HG03103 (cell line): ENCODE measurements at regions not wholly inside any gene's neighbourhood (a gene's known extent, or its start where the extent isn't known, plus 50 kb on each side); places are given as distances from the start of the nearest gene placed in this dataset.
"Not testable (repeated sequence)": the region's sequence is repeated elsewhere in the genome, so short reads cannot be mapped to it uniquely, and the experiment has no call there.

ENCODE experiments used
- ATAC-seq: cut with Tn5 transposase; IDR thresholded peaks from one replicate; pipeline ENCODE4 v1.9.1; 2021; ENCODE audit warnings: low read depth; ENCODE audit not compliant: unreplicated experiment

GRCh38 chr5:110269478-110270142 is 456.9 kb downstream of the TMEM232 start:
- ATAC-seq, result no peak

DNA sequence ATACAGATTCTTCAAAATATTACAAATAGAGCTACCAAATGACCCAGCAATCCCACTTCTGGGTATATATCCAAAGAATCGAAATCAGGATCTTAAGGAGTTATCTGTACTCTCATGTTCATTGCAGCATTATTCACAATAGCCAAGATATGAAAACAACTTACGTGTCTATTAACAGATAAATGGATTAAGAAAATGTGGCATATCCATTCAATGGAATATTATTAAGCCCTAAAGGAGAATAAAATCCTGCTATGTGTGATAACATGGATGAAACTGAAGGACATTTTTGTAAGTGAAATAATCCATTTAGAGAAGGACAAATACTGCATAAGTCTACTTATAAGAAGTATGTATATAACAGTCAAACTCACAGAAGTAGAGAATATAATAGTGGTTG is 450.6 kb downstream of the TMEM232 start:
- no peak for ATAC-seq

- ATAC-seq, result not testable (repeated sequence)
Observed at GRCh38 chr5:110278449-110278848, 448.0 kb downstream of the TMEM232 start.

DNA sequence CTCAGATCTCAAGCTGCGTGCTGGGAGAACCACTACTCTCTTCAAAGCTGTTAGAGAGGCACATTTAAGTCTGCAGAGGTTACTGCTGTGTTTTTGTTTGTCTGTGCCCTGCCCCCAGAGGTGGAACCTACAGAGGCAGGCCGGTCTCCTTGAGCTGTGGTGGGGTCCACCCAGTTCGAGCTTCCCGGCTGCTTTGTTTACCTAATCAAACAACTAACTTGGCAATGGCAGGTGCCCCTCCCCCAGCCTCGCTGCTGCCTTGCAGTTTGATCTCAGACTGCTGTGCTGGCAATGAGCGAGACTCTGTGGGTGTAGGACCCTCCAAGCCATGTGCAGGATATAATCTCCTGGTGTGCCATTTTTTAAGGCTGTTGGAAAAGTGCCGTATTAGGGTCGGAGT is 442.4 kb downstream of the TMEM232 start:
- ATAC-seq, result not testable (repeated sequence)

DNA sequence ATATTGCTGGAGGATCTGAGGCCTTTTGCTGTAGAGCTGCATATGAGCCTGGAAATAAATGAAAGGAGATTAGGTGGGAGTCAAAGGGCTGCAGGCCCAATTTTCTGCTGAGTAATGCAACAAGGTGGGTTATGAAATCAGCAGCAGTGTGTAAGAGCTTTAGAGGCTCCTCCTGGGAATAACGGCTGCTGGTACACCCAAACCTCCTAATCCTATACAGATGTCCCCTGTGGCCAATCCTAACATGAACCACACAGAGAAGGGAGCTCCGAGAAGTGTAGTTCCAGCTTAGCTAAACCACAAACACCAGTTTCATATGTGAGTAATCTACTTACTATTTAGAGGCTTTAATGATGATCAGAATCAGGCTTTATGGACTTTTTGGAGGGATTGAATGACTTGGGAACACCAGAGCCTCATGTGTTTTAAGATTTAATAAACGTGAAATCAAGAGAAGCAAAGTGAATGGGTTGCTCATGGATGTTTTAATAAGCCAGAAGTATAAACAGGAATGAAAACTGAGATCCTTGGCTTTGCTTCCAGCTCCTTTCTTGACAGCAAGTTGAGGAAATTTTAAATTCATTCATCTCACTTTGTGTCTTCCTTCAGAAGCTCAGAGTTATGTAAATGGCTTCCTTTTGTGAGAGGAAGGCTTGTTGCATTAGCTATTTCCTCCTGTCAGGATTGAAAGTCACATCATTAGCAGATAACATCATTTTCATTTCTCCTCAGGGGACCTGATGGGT is 437.5 kb downstream of the TMEM232 start:
- no peak for ATAC-seq

DNA sequence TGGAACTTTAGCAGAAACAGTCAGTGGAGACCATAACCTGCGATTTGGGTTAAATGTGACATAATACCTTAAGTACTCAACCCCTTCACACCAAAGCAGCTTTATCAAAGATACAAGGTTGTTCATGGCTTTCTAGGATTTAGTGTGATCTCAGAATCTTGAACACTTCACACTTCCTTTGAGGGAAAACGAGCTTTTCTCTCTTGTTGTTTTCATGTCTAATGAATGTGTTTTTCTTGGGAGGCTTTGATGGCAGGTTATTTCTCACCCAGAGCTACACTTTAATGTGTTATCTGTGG is 437.0 kb downstream of the TMEM232 start:
- no peak for ATAC-seq

DNA sequence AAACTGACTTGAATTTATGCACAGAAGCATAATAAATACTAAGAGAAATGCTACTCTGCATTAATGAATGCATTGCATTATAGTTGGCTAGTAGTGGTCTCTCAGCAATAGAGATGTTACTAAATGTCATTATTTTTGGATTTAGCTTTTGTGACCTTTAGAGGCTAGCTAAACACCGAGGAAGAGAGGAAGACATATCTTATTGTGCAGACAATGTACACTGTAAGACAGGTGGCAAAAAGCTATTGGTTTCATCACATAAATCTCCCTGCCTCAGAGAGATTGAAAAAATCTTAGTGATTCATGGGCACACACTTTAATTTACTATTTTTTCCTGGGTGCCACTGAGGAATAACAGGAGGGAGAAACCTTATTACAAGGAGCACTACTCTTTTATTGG is 435.9 kb downstream of the TMEM232 start:
- ATAC-seq, result no peak

DNA sequence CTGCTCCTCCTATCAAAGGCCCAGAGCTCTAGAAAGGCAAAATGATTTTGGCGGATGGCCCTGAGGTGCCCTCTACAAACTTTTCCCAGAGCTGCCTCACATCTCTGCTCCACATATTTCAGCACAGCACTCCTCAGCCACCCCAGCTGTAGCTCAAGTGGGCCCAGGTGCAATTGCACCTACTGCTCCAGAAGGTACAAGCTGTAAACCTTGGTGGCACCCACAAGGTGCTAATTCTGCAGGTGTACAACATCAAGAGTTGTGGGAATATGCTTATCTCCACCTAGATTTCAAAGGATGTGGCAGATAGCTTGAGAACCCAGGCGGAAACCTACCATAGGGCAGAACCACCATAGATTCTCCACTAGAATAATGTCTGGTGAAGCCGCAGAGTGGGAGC is 432.2 kb downstream of the TMEM232 start:
- no peak for ATAC-seq

DNA sequence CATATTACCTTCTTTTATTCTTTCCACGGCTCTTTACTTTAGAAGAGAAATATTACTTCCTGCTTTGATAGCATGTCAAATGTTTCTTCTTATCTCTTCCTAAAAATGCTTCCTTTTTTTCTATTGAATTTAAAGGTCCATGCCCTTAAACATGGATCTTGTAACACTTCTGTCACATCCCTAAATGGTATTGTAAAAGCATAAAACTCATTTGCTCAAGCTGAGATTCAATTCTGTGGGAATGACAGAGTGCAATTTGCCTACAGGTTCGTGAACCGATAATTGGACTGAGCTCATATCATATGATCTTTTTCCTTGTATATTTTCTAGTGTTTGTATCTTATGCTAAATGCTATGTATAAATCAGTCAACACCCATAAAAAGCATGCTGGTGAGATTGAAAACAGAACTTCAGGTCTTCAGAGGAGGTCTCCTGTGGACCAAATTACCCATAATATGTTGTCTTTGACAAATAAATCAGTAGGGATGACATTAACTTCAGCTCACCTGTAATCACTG is 429.3 kb downstream of the TMEM232 start:
- no peak for ATAC-seq

DNA sequence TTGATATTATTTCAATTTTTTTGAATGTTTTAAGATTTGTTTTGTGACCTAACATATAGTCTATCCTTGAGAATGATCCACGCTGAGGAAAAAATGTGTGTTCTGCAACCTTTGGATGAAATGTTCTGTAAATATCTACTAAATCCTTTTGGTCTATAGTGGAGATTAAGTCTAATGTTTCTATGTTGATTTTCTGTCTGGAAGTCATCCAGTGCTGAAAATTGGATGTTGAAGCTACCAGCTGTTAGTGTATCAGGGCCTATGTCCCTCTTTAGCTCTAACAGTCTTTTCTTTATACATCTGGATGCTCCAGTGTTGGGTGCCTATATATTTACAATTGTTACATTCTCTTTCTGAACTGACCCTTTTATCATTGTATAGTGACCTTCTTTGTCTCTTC is 422.3 kb downstream of the TMEM232 start:
- ATAC-seq, result no peak

GRCh38 chr5:110306650-110307049 is 419.8 kb downstream of the TMEM232 start:
- ATAC-seq, result no peak

DNA sequence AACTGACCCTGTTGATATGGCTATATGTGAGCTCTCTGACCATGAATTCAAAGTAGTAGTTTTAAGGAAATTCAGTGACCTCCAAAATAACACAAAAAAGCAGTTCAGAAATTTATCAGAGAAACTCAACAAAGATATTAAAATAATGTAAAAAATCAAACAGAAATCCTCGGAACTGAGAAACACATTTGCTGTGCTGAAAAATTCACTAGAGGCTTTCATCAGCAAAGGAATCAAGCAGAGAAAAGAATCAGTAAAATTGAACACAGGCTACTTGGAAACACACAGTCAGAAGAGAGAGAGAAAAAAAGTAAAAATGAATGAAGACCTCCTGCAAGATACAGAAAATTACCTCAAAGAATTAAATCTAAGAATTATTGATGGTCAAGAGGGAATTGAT is 417.2 kb downstream of the TMEM232 start:
- no peak for ATAC-seq

- ATAC-seq, result not testable (repeated sequence)
Observed at GRCh38 chr5:110316566-110316965, 409.9 kb downstream of the TMEM232 start.

GRCh38 chr5:110321117-110321516 is 405.4 kb downstream of the TMEM232 start:
- ATAC-seq, result peak; percentile 56

DNA sequence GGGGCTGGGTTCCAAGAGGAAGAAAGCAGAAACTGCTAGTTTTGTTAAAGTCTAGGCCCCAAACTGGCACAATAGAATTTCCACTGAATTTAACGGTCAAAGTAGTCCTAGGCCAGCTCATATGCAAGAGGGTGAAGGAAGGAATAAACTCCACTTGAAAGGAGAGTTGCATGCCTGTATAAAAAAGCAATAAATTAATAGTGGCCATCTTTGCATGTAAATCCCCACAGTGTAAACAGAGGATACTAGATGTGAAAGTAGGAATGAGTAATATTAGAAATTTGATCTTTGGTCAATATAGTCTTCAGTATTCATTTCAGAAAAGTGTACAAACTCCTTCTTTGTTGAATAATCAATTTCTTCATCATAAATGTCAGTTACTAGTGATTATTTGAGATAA is 403.1 kb downstream of the TMEM232 start:
- ATAC-seq, result no peak

- no peak for ATAC-seq
Observed at GRCh38 chr5:110323832-110324231, 402.6 kb downstream of the TMEM232 start.

- no peak for ATAC-seq
Observed at GRCh38 chr5:110324876-110325275, 401.6 kb downstream of the TMEM232 start.

GRCh38 chr5:110329955-110330525 is 396.4 kb downstream of the TMEM232 start:
- ATAC-seq, result no peak

- ATAC-seq, result no peak
Observed at GRCh38 chr5:110333384-110333783, 393.1 kb downstream of the TMEM232 start.

DNA sequence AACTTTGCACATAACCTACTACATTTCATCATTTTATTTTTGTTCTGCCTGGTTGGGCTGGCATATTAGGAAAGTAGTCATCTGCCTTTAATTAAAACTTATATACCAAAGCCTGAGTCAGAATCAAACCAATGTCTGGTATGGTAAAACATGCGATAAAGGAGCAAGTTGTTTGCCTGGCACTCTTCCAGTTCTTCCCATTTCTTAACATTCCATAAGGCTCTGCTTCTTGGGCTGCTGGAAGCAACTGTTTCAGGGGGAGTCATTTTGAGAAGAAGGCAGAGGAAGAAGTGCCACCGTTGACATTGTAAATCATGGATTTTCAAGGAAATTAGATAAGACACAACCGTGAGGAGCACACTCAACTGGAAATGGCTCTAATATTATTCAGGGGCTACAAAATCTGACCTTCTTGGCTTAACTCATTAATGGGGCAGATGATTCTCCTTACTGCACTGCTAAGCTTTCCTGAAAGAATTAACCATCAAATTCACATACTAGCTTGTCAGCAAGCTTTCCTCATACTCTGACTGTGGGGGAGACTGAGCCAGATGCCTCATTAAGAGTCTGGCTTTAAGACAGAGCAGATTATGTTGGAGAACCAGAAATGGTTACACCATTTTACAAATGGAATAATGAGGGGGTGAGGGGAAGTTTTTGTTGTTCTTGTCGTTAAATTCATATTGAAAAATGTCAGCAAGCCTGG is 391.0 kb downstream of the TMEM232 start:
- no peak for ATAC-seq

GRCh38 chr5:110338341-110339083 is 388.0 kb downstream of the TMEM232 start:
- no peak for ATAC-seq
